HFF-Myc (cell line): ENCODE measurements at regions not wholly inside any gene's neighbourhood (a gene's known extent, or its start where the extent isn't known, plus 50 kb on each side); places are given as distances from the start of the nearest gene placed in this dataset.

ENCODE experiments used
- DNase-seq: peaks from one replicate; pipeline ENCODE4 v3.0.0-alpha.2; 2011; ENCODE audit warnings: low read depth; ENCODE audit errors: extremely low read depth
- H3K4me3 ChIP-seq: replicated peaks from 2 replicates; pipeline ENCODE4 v1.5.1; 2011; ENCODE audit warnings: low read depth, mild to moderate bottlenecking, control low read depth, low read length
- TF ChIP-seq, protein P1 (sequence below): IDR thresholded peaks from 2 replicates; pipeline ENCODE4 v1.5.1; 2012; ENCODE audit warnings: mild to moderate bottlenecking, low read depth, low read length, control low read depth; ENCODE audit errors: missing control alignments

DNA sequence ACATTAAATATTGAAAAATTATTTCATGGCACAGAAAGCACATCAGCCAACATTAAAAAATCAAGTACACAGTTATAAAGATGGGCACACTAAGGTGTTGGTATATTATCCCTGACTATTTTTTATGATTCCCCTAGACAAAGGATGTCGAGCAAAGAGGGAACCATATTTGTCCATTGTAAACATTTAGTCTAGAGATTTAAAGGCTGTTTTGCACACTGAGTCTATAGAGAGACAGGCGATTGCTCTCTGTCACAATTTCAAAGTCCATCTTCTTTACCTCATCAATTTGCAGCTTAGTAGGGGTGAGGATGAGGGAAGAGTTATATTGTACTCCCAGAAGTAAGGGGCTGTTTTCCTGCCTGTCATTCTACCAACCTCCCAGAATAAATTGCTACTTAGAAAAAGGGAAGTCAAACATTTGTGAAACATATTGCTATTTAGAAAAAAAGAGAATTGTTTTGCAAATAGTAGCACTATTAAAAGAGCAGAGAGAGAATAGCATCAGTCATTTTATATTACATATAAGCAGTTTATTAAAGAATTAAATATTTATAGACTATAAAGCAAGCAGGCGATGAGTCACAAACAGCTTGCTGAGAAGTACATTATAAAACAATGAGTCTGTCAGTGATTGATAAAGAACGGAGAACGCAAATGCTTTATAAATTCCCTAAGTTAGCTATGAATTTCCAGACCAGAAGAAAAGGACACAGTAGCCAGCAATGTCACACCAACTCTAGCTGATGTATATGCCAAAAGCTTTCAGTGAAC is 270.6 kb upstream of the PMFBP1 start:
- no peak for DNase-seq
- H3K4me3 ChIP-seq: no peak overlapping the region
- TF ChIP-seq, protein P1, sequence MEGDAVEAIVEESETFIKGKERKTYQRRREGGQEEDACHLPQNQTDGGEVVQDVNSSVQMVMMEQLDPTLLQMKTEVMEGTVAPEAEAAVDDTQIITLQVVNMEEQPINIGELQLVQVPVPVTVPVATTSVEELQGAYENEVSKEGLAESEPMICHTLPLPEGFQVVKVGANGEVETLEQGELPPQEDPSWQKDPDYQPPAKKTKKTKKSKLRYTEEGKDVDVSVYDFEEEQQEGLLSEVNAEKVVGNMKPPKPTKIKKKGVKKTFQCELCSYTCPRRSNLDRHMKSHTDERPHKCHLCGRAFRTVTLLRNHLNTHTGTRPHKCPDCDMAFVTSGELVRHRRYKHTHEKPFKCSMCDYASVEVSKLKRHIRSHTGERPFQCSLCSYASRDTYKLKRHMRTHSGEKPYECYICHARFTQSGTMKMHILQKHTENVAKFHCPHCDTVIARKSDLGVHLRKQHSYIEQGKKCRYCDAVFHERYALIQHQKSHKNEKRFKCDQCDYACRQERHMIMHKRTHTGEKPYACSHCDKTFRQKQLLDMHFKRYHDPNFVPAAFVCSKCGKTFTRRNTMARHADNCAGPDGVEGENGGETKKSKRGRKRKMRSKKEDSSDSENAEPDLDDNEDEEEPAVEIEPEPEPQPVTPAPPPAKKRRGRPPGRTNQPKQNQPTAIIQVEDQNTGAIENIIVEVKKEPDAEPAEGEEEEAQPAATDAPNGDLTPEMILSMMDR: no peak

DNA sequence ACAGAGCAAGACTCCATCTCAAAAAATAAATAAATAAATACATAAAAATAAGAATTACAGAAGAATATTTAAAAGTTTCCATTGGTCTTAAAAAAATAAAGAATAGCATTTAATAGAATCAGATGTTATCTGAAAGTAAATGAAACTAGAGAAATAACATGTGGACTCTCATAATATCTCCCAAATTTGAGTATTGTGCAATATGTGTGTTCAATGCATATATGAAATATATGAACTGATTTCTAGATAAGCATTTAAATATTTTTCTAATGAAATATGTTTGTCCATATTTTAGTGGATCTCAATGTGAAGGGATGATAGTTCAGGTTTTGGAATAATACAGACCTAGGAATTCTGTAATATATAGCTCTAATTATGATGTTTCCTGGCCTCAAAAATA is 265.9 kb upstream of the PMFBP1 start:
- DNase-seq: no peak
- no peak overlapping the region for H3K4me3 ChIP-seq
- TF ChIP-seq, protein P1: no peak

DNA sequence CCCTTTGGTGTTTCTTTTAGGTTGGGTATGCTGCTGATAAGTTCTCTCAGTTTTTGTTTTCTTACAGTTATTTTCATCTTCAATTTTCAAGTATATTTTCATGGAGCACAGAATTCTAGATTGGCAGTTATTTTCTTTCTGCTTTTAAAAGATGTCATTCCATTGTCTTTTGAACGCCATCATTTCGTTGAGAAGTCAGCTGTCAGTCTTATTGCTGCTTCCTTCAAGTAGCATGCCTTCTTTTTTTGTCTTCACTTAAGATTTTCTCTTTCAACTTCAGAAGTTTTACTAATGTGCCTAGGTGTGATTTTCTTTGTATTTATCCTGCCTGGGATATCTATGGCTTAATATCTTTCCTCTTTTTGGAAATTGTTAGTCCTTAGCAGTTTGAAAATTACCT is 262.2 kb upstream of the PMFBP1 start:
- H3K4me3 ChIP-seq: no peak overlapping the region
- TF ChIP-seq, protein P1: no peak

DNA sequence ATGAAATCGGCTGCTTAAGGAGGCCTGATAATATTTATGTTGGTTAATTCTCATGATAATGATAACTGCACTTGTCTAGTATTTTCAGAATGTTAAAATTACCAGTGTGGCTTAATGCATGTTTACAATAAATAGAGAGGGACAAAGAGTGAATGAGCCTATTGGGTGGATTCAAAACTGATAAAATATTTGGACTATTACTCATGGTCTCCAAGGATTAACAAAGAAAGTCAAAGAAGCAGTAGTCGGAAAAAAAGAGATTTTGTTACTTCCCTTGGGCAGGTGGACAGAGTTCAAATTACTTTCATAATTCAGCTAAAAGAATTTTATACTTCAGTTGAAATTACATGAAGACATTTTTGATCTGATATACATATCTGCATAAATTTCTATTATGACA is 258.2 kb upstream of the PMFBP1 start:
- no peak for DNase-seq
- no peak overlapping the region for H3K4me3 ChIP-seq
- TF ChIP-seq, protein P1: no peak

More for the DNA sequence above, 262.2 kb upstream of the PMFBP1 start:
- peak; percentile 33 for DNase-seq

DNA sequence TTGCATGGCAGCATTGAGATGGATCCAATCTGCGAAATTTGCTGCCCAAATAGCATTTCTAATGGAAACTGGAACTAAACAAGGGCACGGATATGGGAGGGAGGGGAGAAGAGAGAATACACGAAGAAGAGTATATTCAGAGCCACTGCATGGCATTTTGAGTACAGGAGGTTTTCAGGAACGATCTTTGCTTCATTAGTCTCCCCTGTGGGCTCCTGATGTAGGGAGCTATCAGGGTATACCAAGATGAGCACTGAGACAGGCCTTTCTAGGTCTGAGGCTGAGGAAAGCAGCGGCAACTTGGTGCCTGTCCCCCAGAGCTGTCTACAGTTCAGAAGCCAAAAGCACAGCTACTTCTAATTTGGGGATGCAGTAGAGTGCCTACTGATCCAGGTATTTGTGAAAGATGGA is 257.7 kb upstream of the PMFBP1 start:
- no peak for DNase-seq
- TF ChIP-seq, protein P1: no peak
- no peak overlapping the region for H3K4me3 ChIP-seq

DNA sequence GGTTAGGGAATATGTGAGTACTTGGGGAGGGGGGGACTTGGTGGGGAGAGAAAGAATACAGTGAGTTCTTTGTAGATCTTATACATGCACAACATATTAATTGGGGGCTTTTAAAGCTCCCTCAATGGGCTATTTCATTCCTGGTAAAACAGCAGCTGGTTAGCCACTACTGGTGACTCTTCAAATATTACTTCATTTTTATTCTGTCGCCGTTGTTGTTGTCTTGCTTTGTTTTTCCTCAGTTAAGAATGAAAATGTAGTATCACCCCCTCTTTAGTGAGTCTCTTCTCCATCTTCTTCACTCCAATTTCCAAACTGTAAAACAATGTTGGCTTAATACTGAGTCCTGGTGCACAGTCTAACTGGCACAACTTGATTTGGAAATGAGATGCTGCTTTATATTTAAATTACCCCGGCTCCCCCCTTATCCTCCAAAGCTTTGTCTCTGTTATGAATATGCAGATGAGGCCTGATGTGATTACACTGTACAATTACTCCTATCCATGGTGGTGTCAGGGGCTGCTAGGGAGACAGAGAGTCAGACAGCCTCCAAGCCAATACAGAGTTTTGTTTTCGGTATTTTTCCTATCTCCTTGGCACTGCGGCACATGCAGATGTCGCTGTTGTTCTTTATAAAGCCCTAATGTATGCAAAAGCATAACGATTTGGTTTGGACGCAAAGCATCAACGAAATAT is 256.9 kb upstream of the PMFBP1 start:
- DNase-seq: no peak

More for the DNA sequence above, 256.9 kb upstream of the PMFBP1 start:
- TF ChIP-seq, protein P1: no peak
- H3K4me3 ChIP-seq: no peak overlapping the region
